ENCODE measurements at regions not wholly inside any gene's neighbourhood (a gene's known extent, or its start where the extent isn't known, plus 50 kb on each side); places are given as distances from the start of the nearest gene placed in this dataset.

- DNase-seq, result no peak
Measured at GRCh38 chr3:107063351-107063750, 313.9 kb upstream of the CCDC54 start.

- DNase-seq, result peak; percentile 69
Measured at GRCh38 chr3:107064405-107065060, 312.7 kb upstream of the CCDC54 start.

- DNase-seq, result no peak
Measured at GRCh38 chr3:107065094-107065861, 312.0 kb upstream of the CCDC54 start.

DNA sequence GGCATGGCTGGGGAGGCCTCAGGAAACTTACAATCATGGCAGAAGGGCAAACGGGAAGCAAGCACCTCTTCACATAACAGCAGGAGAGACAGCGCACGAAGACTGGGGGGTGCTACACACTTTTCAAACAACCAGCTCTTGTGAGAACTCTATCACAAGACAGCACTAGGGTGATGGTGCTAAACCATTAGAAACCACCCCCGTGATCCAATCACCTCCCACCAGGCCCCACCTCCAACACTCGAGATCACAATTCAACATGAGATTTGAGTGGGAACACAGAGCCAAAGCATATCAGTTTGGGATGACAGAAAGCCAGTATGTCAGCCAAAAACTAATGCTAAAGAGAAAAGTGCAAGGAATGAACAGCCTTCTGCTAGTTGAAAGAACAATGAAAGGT, 309.8 kb upstream of the CCDC54 start:
- DNase-seq, result no peak

DNA sequence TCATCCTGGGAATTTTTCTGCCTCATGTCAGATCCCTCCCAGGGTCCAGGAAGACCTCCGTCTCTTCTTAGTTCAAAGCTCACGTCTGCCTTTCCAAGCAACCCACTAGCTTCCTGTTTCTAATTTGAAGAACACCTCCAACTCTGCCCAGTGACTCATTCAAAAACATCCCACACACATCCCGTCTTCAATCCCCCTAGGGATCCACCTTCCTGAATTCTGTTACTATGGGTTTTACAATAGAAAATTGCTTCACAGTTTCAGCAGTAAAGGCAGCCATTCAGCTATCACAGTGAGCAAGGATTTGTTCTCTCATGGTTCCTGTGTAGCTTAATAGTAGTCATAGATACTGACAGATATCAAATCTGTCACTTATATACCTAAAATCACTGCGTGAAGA, 308.3 kb upstream of the CCDC54 start:
- DNase-seq, result no peak

DNA sequence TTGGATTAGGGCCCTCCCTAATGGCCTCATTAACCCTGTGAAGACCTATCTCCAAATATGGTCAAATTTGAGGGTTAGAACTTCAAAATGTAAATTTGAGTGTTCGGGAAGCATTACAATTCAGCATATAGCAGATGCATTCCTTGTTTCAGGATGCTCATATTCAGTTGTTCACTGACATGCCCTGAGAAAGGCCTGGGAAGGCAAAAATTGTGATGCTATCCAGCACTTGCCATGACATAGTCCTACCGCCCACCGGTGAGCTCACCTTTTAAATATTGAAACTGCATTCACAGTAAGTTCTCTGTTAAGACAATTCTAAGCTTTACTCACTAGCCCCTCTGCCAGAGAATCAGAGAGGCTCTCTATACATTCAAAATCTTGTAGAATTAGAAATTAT, 300.3 kb upstream of the CCDC54 start:
- DNase-seq, result no peak

GRCh38 chr3:107077391-107077790, 299.8 kb upstream of the CCDC54 start:
- no peak for DNase-seq

DNA sequence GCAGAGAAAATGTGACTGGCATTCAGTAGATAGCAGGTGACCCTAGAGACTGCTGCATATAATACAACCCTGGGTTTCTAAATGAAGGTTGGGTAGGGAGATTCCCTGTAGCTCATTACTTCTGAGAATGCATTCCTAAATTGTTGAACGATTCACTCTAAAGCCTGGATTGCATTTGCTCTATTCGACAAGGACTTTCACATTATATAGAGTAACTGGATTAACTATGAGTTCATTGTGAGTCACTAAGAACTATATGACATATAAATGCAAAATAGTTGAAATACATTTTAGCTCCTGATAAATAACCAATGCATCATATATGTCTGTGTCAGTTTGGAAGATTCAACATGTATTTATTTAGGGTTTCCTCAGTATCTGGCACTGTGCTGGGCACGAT, 294.7 kb upstream of the CCDC54 start:
- DNase-seq, result no peak

DNA sequence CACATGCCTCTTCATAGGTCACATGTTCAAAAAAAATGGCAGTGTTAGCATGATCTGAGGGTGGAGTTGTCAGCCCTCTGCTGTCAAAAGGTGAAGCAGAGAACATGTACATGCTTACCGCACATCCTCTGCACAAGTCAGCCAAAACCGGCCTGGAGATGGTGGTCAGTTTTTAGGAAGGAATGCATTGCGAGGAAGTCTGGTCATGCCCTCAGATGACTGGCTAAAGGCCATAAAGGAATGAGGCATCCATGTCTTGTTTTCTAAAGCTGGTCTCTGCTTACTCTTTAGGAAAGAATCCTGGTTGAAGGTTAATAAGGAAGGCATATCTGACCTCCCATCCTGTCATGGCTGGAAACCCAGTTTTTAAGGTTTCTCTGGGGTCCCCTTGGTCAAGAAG, 292.0 kb upstream of the CCDC54 start:
- no peak for DNase-seq

DNA sequence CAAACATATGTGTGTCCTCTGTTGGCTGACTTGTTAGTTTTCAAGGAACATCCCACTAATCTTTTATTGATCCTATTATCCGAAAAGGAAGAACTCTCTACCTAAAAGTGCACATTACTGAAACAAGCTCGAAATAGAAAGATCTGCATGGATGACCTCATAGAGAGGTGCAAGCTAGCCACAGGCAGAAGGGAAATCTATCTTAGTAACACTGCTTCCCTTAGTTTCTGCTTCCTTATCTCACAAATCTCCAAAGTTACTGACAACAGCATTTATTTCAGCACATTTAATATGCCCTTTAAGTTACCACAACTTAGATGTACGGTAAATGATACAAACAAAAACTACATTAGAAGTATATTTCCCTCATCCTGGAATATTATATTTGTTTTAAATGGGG, 285.1 kb upstream of the CCDC54 start:
- no peak for DNase-seq

DNA sequence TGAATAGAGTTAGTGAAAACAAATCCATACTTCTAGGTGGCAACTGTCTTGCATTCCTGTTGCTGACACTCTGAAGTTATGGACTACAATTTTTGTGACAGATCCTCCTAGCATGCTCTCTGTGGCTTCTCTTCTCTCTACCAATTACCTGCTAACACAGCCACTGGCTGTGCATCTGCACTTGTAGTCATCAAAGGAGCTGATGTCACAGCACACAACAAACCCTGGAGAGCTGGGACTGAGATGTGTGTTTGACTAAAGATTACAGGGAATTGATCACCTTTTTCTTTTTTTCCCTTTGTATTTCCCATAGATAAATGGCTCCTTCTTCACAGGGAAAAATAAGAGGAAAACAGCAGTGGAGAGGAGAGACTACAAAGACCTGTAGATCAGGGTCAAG, 278.4 kb upstream of the CCDC54 start:
- DNase-seq, result no peak

DNA sequence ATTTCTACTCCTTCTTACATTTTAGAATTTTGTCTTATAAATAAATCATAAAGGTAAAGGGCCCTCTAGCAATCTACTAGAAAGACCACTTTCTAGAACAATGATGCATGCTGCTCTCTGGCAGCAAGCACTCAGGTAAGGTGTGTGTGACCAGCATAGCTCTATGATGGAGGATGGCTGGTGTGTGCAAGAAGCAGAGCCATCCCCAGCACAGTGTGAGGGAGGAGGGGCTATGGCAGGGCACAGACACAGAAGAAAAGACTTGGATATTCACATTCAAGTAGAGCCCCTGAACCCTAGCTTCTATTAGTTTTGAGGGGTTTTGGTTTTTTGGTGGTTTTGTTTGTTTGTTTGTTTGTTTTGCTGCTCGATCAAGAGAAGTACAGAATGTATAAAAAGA, 277.1 kb upstream of the CCDC54 start:
- DNase-seq, result no peak

- no peak for DNase-seq
Measured at GRCh38 chr3:107100573-107100972, 276.7 kb upstream of the CCDC54 start.

GRCh38 chr3:107103786-107104185, 273.5 kb upstream of the CCDC54 start:
- DNase-seq, result no peak

GRCh38 chr3:107106316-107106715, 270.9 kb upstream of the CCDC54 start:
- no peak for DNase-seq

DNA sequence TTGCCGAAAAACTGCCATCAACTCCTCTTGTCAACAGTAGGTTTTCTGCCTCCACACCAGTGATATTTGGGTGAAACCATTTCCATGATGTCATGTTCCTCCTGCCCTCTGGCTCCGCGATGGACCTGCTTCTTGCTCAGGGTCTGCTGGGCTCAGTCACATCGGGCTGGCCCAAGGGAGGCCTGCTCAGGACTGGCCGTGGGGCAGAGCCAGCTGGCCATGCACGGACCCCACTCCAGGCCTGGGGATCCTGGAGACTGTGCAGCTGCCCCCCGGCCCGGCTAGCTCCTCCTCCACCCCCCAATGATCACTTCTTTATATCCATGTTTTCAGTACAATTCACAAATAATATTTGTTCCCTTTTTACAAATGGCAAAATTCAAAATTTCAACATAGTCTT, 270.3 kb upstream of the CCDC54 start:
- no peak for DNase-seq

DNA sequence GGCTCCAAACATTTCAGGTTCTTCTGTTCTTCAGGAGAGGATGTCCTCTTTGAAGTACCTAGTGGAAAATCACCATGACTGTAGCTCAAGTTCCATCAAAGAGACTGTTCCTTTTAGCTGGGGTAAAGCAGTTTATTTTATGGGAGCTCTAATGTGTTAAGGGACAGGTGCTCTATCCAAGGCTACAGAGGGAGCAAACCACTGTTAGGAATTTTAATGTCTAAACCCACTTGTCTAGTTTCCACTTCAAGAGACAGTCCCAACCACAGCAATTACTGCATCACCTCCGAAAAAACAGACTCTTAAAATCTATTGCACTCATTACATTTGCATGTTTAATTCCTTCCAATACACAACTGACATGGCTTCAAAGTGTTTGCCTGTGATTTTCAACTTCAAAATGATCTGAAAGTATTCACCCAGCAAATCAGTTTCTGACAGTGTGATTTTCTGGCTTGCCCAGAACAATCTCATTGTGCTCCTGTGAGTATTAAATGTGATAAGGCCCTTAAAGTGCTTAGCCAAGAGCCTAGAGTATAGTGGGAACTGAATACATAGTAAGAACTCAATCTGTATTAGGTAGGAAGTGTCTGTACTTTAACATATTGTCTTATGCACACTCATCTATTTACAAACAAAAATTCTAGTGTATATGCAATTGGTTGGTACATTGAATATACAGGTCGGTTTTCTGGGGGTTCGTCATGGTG, 266.5 kb upstream of the CCDC54 start:
- DNase-seq, result no peak

DNA sequence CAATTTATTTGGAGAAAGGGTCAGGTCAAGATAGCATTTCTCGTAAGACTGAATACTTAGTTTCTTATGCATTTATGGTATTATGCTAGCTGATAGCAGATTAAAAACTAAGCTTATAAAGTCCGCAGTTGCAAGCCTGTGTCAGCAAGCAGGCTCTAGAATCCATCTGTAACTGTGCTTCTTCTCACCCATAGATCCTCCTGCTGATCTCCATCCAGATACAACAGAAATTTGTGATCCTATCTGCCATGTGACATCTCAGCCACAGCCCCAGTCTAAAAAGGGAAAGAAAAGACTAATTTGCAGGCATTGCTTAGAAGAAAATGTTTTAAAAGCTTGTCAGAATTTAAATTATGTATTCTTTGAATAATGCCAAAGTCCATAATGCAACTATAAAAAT, 265.4 kb upstream of the CCDC54 start:
- no peak for DNase-seq

DNA sequence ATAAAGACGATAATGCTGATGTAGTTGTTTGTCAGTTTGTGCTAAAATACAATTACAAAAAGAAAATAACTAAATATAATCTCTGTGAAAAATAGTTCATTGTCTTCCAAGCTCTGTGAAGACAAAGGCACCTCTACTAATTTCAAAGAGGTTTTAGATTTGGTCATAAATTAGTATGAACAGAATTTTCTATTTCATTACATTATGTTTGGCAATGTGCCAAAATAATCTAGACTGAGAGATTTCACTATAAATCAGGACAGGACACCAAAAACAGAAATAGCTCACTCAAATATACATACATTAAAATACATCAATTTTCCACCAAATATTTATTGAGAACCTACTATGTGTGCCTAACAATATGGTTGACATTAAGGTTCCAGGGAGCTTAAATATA, 264.9 kb upstream of the CCDC54 start:
- DNase-seq, result no peak

DNA sequence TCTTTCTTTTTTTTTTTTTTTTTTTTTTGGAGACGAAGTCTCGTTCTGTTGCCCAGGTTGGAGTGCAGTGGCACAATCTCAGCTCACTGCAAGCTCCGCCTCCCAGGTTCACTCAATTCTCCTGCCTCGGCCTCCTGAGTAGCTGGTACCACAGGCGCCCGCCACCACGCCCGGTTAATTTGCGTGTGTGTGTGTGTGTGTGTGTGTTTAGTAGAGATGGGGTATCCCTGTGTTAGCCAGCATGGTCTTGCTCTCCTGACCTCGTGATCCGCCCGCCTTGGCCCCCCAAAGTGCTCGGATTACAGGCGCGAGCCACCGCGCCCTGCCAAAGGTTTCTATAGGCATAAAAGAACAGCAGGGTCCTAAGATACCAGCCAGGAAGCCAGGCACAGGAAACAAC, 261.0 kb upstream of the CCDC54 start:
- DNase-seq, result peak; percentile 41

DNA sequence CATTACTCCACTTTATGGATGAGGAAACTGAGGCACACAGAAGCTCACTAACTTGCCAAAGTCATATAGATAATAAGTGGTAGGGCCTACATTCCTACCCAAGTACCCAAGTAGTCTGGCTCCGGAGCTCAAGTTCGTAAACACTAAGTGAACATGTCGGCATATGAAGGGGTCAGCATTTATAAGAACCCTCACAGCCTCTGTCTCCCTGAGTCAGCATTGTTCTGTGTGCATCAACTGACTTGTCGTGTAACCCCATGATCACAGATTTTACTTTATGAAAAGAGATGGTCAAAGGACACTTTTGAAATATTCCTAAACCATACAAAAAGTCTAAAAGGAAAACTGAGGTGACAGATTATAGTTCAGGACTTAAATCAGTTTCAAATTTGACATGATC, 260.1 kb upstream of the CCDC54 start:
- DNase-seq, result no peak

GRCh38 chr3:107117922-107118536, 259.2 kb upstream of the CCDC54 start:
- peak; percentile 11 for DNase-seq

DNA sequence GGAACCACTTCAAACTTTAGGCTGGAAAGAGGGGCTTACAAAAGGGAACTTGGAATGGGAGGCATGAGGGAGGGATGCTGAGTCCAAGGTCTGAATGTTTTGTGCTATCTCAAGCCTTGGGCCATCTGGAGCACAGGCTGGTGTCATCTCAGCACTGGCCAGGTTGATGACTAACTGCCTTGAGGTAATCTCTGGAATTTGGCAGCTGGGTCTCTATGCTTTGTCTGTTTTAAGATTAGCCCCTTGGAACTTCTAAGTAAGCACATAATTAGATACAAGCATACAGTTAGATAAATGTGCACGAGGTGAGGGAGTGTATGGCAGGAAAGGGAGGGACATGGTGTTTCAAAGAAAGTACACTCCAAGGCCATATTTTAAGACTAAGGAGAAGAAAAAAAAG, 252.4 kb upstream of the CCDC54 start:
- no peak for DNase-seq

DNA sequence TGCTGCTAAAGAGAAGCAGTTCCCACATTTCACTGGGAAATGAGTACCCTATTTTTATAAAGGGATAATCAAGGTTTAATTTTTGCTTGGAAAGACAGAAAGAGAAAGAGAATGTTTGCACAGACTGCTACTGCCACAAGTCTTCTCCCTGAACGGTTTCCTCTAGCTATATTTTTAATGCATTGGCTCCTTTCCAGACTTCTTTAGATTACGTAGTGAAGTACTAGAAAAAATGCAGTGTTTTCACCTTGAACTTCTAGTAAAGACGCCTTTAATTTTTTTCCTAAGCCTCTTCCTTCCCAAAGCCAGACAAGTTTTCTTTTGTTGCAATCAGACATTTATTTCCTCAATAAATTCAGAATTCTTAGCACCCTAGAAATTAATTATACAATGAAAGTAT, 248.3 kb upstream of the CCDC54 start:
- no peak for DNase-seq

Data from NCI-H146 (cell line).